ENCODE measurements at regions not wholly inside any gene's neighbourhood (a gene's known extent, or its start where the extent isn't known, plus 50 kb on each side); places are given as distances from the start of the nearest gene placed in this dataset.

GRCh38 chr20:60820918-60821317 lies 431.1 kb upstream of the CDH4 start:
- no peak for TF ChIP-seq SNAI2 (CRISPR knock-in tag; IDR thresholded peaks at IDR 0.05)
- no peak for TF ChIP-seq PATZ1 (CRISPR knock-in tag; IDR thresholded peaks at IDR 0.05; ENCODE audit: borderline replicate concordance)
- TF ChIP-seq ZNF8 (CRISPR knock-in tag; IDR thresholded peaks at IDR 0.05), result no peak
- no peak for TF ChIP-seq OSR1 (CRISPR knock-in tag; IDR thresholded peaks at IDR 0.05)
- no peak for TF ChIP-seq GLIS3 (CRISPR knock-in tag; IDR thresholded peaks at IDR 0.05)
- no peak for TF ChIP-seq ZFP3 (CRISPR knock-in tag; IDR thresholded peaks at IDR 0.05)
- no peak for TF ChIP-seq ZNF70 (CRISPR knock-in tag; IDR thresholded peaks at IDR 0.05)
- TF ChIP-seq TCF4 (CRISPR knock-in tag; IDR thresholded peaks at IDR 0.05; ENCODE audit: borderline replicate concordance), result no peak
